Keratinocyte (primary cell): ENCODE measurements at regions not wholly inside any gene's neighbourhood (a gene's known extent, or its start where the extent isn't known, plus 50 kb on each side); places are given as distances from the start of the nearest gene placed in this dataset.

Source experiments
- EZH2 ChIP-seq: IDR thresholded peaks from one replicate; pipeline ENCODE4 v1.6.1; 2012; ENCODE audit warnings: inconsistent platforms, mild to moderate bottlenecking, low read length, moderate library complexity
- TF ChIP-seq, protein P1 (sequence below), 3 experiments: IDR thresholded peaks in 1 of 3; conservative IDR thresholded peaks in 1 of 3; optimal IDR thresholded peaks in 1 of 3; 2 replicates in 2 of 3; 3 replicates in 1 of 3; pipeline versions ENCODE3 to v1.5.1; 2011; ENCODE audit warnings: low read length in 3 of 3, mild to moderate bottlenecking in 3 of 3, moderate library complexity in 2 of 3, control low read depth in 1 of 3, inconsistent platforms in 1 of 3; ENCODE audit not compliant: insufficient read depth in 2 of 3; ENCODE audit errors: extremely low read depth in 1 of 3

DNA sequence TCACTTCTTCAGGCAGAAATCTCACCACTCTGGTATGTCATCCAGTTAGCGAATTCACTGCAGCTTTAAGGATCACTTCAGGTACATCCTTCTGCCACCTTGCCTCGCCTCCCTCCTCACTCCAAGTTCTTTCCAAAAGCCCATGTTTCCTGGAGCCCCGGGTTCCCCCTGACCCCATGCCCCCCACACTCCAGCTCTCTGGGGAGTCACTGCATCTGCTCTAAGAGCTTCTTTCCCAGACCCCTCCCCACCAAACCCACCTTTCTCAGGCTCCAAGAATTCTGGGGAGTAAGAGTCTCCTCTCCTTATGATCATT lies 969.5 kb upstream of the ZNF722 start:
- TF ChIP-seq, protein P1, sequence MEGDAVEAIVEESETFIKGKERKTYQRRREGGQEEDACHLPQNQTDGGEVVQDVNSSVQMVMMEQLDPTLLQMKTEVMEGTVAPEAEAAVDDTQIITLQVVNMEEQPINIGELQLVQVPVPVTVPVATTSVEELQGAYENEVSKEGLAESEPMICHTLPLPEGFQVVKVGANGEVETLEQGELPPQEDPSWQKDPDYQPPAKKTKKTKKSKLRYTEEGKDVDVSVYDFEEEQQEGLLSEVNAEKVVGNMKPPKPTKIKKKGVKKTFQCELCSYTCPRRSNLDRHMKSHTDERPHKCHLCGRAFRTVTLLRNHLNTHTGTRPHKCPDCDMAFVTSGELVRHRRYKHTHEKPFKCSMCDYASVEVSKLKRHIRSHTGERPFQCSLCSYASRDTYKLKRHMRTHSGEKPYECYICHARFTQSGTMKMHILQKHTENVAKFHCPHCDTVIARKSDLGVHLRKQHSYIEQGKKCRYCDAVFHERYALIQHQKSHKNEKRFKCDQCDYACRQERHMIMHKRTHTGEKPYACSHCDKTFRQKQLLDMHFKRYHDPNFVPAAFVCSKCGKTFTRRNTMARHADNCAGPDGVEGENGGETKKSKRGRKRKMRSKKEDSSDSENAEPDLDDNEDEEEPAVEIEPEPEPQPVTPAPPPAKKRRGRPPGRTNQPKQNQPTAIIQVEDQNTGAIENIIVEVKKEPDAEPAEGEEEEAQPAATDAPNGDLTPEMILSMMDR (optimal IDR thresholded peaks at IDR 0.05 in 1 of 3, IDR thresholded peaks at IDR 0.05 in 1 of 3, conservative IDR thresholded peaks at IDR 0.05 in 1 of 3; ENCODE audit: extremely low read depth in 1 of 3, insufficient read depth in 2 of 3, low read length in 3 of 3) = no peak
- no peak for TF ChIP-seq EZH2
